Stimulated activated CD8-positive, alpha-beta memory T cell treated with anti-CD3 and anti-CD28 coated beads, Interleukin-15, amount 100 ng/mL, for 4 hours (primary cell): ENCODE measurements at regions not wholly inside any gene's neighbourhood (a gene's known extent, or its start where the extent isn't known, plus 50 kb on each side); places are given as distances from the start of the nearest gene placed in this dataset.
"Not testable (repeated sequence)": the region's sequence is repeated elsewhere in the genome, so short reads cannot be mapped to it uniquely, and the experiment has no call there.

Experiments
- DNase-seq, 2 donors: peaks; one replicate each; pipeline ENCODE4 v3.0.0-alpha.2; 2020; ENCODE audit warnings: low read depth in 2 of 2

GRCh38 chr20:59460352-59460751 lies 144.0 kb upstream of the PHACTR3 start:
- DNase-seq: no peak

- no peak for DNase-seq
Measured at GRCh38 chr20:59461526-59461925, 142.8 kb upstream of the PHACTR3 start.

GRCh38 chr20:59462249-59462648 lies 142.1 kb upstream of the PHACTR3 start:
- no peak for DNase-seq

- DNase-seq: no peak
Measured at GRCh38 chr20:59463541-59463940, 140.8 kb upstream of the PHACTR3 start.

GRCh38 chr20:59466107-59466815 lies 138.1 kb upstream of the PHACTR3 start:
- DNase-seq: no peak

- DNase-seq: no peak
Measured at GRCh38 chr20:59468831-59469230, 135.5 kb upstream of the PHACTR3 start.

GRCh38 chr20:59469267-59470252 lies 134.8 kb upstream of the PHACTR3 start:
- DNase-seq: no peak

- no peak for DNase-seq
Measured at GRCh38 chr20:59470521-59470920, 133.8 kb upstream of the PHACTR3 start.

- DNase-seq: no peak
Measured at GRCh38 chr20:59471653-59472421, 132.5 kb upstream of the PHACTR3 start.

- DNase-seq: no peak
Measured at GRCh38 chr20:59473742-59474141, 130.6 kb upstream of the PHACTR3 start.

GRCh38 chr20:59481067-59481466 lies 123.3 kb upstream of the PHACTR3 start:
- no peak for DNase-seq

GRCh38 chr20:59481477-59482018 lies 122.8 kb upstream of the PHACTR3 start:
- DNase-seq: no peak

GRCh38 chr20:59482351-59483187 lies 121.8 kb upstream of the PHACTR3 start:
- no peak for DNase-seq

- DNase-seq: no peak
Measured at GRCh38 chr20:59483481-59483880, 120.9 kb upstream of the PHACTR3 start.

- no peak for DNase-seq
Measured at GRCh38 chr20:59484228-59484627, 120.1 kb upstream of the PHACTR3 start.

- no peak for DNase-seq
Measured at GRCh38 chr20:59485576-59486454, 118.5 kb upstream of the PHACTR3 start.

GRCh38 chr20:59488459-59488858 lies 115.9 kb upstream of the PHACTR3 start:
- not testable (repeated sequence) for DNase-seq

- DNase-seq: not testable (repeated sequence)
Measured at GRCh38 chr20:59490196-59491004, 113.9 kb upstream of the PHACTR3 start.

GRCh38 chr20:59491884-59492283 lies 112.5 kb upstream of the PHACTR3 start:
- no peak for DNase-seq
